ENCODE measurements at regions not wholly inside any gene's neighbourhood (a gene's known extent, or its start where the extent isn't known, plus 50 kb on each side); places are given as distances from the start of the nearest gene placed in this dataset.

- TF ChIP-seq EZH2phosphoT487 (IDR thresholded peaks at IDR 0.05; ENCODE audit: low read depth): no peak
- TF ChIP-seq CTCF (IDR thresholded peaks at IDR 0.05; ENCODE audit: low read depth, low read length): no peak
- Histone ChIP-seq H4K20me1 (ENCODE audit: insufficient read depth, low read length) (no peaks in the 10 kb centered on the region), H3K27me3 (ENCODE audit: low read depth, low read length) (peaks cover 15% of the 10 kb centered on the region), H3K79me2 (ENCODE audit: low read length) (no peaks in the 10 kb centered on the region), H3K36me3 (replicated peaks; ENCODE audit: low read depth, low read length) (no peaks in the 10 kb centered on the region), H3K4me2 (ENCODE audit: low read length) (no peak overlapping the region), H3K27ac (ENCODE audit: low read length) (no peak overlapping the region), H3K4me1 (ENCODE audit: low read length) (peaks cover 6% of the 10 kb centered on the region), H3K9me3 (ENCODE audit: insufficient read depth, low read length) (no peaks in the 10 kb centered on the region), H2AFZ (ENCODE audit: low read depth, low read length) (no peak overlapping the region), H3K9ac (ENCODE audit: low read length) (no peak overlapping the region), H3K4me3 (ENCODE audit: low read length) (no peak overlapping the region)
Measured at GRCh38 chr1:163538667-163539066, 216.9 kb downstream of the NUF2 start.

- no peak overlapping the region for H2AFZ ChIP-seq (ENCODE audit: low read depth, low read length)
- no peak overlapping the region for H3K4me3 ChIP-seq (ENCODE audit: low read length)
- H4K20me1 ChIP-seq (ENCODE audit: insufficient read depth, low read length): no peaks in the 10 kb centered on the region
- peaks cover 12% of the 10 kb centered on the region for H3K27me3 ChIP-seq (ENCODE audit: low read depth, low read length)
- no peak for TF ChIP-seq CTCF (IDR thresholded peaks at IDR 0.05; ENCODE audit: low read depth, low read length)
- no peak for TF ChIP-seq EZH2phosphoT487 (IDR thresholded peaks at IDR 0.05; ENCODE audit: low read depth)
- H3K27ac ChIP-seq (ENCODE audit: low read length): no peak overlapping the region
- no peaks in the 10 kb centered on the region for H3K79me2 ChIP-seq (ENCODE audit: low read length)
- peaks cover 6% of the 10 kb centered on the region for H3K4me1 ChIP-seq (ENCODE audit: low read length)
- H3K9ac ChIP-seq (ENCODE audit: low read length): no peak overlapping the region
- no peak overlapping the region for H3K4me2 ChIP-seq (ENCODE audit: low read length)
- H3K36me3 ChIP-seq (replicated peaks; ENCODE audit: low read depth, low read length): no peaks in the 10 kb centered on the region
- H3K9me3 ChIP-seq (ENCODE audit: insufficient read depth, low read length): no peaks in the 10 kb centered on the region
Measured at GRCh38 chr1:163540727-163541126, 219.0 kb downstream of the NUF2 start.

GRCh38 chr1:163544441-163544840 is 222.7 kb downstream of the NUF2 start:
- Histone ChIP-seq H3K79me2 (ENCODE audit: low read length) (no peaks in the 10 kb centered on the region), H3K4me3 (ENCODE audit: low read length) (no peak overlapping the region), H3K4me1 (ENCODE audit: low read length) (no peaks in the 10 kb centered on the region), H3K9me3 (ENCODE audit: insufficient read depth, low read length) (no peaks in the 10 kb centered on the region), H4K20me1 (ENCODE audit: insufficient read depth, low read length) (no peaks in the 10 kb centered on the region), H3K27ac (ENCODE audit: low read length) (no peak overlapping the region), H3K27me3 (ENCODE audit: low read depth, low read length) (no peaks in the 10 kb centered on the region), H3K36me3 (replicated peaks; ENCODE audit: low read depth, low read length) (no peaks in the 10 kb centered on the region), H3K4me2 (ENCODE audit: low read length) (no peak overlapping the region), H2AFZ (ENCODE audit: low read depth, low read length) (no peak overlapping the region), H3K9ac (ENCODE audit: low read length) (no peak overlapping the region)
- TF ChIP-seq CTCF (IDR thresholded peaks at IDR 0.05; ENCODE audit: low read depth, low read length): no peak
- no peak for TF ChIP-seq EZH2phosphoT487 (IDR thresholded peaks at IDR 0.05; ENCODE audit: low read depth)

- Histone ChIP-seq H3K9me3 (ENCODE audit: insufficient read depth, low read length) (no peaks in the 10 kb centered on the region), H3K9ac (ENCODE audit: low read length) (no peak overlapping the region), H3K4me3 (ENCODE audit: low read length) (no peak overlapping the region), H3K4me2 (ENCODE audit: low read length) (no peak overlapping the region), H3K36me3 (replicated peaks; ENCODE audit: low read depth, low read length) (no peaks in the 10 kb centered on the region), H3K4me1 (ENCODE audit: low read length) (no peaks in the 10 kb centered on the region), H3K27ac (ENCODE audit: low read length) (no peak overlapping the region), H4K20me1 (ENCODE audit: insufficient read depth, low read length) (no peaks in the 10 kb centered on the region), H2AFZ (ENCODE audit: low read depth, low read length) (no peak overlapping the region), H3K27me3 (ENCODE audit: low read depth, low read length) (peaks cover 12% of the 10 kb centered on the region; the same call in 1 of the 2 replicates), H3K79me2 (ENCODE audit: low read length) (no peaks in the 10 kb centered on the region)
- TF ChIP-seq EZH2phosphoT487 (IDR thresholded peaks at IDR 0.05; ENCODE audit: low read depth) (no peak), CTCF (IDR thresholded peaks at IDR 0.05; ENCODE audit: low read depth, low read length) (no peak)
Measured at GRCh38 chr1:163558162-163558561, 236.4 kb downstream of the NUF2 start.
